Activated gamma-delta T cell treated with anti-CD3 and anti-CD28 coated beads, Interleukin-2, amount 50 U/mL, for 16 hours (primary cell): ENCODE measurements at regions not wholly inside any gene's neighbourhood (a gene's known extent, or its start where the extent isn't known, plus 50 kb on each side); places are given as distances from the start of the nearest gene placed in this dataset.

ENCODE experiments used
- DNase-seq: peaks from one replicate; pipeline ENCODE4 v3.0.0-alpha.2; 2020; ENCODE audit warnings: low read depth

- no peak for DNase-seq
These were observed 110.7 kb upstream of the UQCRFS1 start for GRCh38 chr19:29323440-29324290.

- no peak for DNase-seq
These were observed 111.3 kb upstream of the UQCRFS1 start for GRCh38 chr19:29324291-29324680.

DNA sequence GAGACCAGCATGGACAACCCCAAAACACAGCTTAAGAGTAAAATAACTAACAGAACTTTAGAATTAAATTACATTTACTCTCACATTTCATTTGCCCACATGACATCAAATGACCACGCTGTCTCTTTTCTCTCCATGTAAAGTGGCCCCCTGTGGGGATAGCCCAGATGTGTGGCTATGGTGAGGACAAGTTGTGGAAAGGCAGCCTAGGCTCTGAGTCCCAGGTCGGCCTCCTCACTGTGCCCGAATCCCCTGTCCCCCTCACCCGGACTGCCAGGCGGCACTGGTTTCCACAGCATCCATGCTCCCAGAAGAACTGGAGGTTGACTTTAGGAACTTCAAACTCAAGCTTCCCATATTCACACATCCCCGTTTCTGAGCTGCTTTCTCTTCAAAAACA, 111.8 kb upstream of the UQCRFS1 start:
- no peak for DNase-seq

DNA sequence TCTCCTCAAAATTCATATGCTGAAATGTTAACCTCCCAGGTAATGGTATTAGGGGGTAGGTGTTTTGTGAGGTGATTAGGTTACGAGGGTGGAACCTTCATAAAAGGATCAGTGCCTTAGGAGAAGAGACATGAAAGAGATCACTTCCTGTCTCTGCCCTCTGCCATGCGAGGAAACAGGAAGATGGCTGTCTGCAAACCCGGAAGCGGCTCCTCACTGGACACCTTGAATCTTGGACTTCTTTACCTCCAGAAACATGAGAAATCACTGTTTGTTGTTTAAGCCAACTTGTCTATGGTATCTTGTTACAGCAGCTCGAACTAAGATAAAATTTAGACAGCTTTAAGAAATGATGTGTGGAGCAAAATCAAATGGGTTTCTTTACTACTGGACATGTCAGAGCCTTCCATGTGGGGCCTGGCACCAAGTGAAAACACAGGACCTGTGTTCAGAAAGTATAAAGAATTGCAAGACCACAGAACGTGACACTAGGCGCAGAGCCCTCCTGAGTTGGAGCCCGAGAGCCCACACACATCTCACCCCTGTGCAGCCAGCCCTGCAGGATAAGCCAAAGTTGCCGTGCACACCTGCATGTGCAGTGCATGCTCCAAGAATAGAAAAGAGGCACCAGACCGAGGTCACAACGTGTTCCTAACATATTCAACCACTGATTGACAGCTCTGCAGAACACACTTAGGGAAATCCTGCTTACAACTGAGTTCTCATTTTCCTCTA, 112.5 kb upstream of the UQCRFS1 start:
- no peak for DNase-seq

- DNase-seq: no peak
These were observed 113.4 kb upstream of the UQCRFS1 start for GRCh38 chr19:29326351-29326750.

GRCh38 chr19:29326849-29327840, 114.2 kb upstream of the UQCRFS1 start:
- no peak for DNase-seq

DNA sequence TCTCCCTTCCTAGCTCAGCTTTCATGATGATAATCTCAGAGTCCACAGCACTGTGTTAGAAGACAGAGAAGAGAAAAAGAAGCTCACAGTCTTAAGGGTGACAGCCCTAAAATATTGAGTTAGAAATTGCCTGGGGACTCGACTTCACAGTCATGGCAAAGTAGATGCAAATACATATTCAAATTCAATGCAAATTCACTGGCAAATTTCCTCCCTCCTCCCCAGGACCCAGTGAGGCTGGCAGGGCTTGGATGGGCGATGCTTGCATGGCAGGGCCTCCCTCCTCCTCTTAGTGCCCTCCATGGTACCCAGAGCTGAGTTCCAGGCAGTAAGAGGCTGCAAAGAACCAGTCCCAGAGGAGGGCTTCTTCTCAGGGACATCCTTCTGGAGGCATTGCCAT, 115.6 kb upstream of the UQCRFS1 start:
- no peak for DNase-seq

DNA sequence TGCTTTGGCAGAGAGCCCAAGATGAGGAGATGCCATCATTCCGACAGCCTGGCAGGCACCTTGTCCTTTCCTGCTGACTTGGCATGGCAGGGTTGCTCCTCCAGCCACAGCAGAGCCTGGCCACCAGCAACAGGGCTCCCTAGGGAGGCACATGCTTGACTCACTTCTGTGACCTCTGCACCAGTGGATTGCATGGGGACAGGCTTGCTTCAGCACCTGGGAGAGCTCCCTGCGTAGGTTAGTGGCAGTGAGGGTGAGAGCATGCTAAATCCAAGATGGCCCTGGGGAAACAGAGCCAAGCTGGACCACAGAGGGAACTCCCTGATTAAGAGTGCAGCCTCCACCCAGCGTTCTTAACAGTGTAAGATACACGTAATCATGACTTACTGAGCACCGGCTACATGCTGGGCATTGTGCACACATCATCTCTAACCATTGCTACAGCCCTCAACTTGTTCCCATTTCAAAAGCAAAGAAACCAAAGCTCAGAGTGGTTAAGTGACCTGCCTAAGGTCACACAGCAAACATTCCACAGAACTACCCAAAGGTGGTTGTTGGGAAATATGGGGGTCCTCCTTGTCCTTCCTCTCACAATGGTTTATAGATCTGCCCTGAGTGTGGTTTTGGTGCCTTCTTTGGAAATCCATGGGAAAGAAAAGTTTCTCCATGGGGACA, 116.6 kb upstream of the UQCRFS1 start:
- DNase-seq: no peak

- no peak for DNase-seq
These were observed 123.5 kb upstream of the UQCRFS1 start for GRCh38 chr19:29336425-29336824.

DNA sequence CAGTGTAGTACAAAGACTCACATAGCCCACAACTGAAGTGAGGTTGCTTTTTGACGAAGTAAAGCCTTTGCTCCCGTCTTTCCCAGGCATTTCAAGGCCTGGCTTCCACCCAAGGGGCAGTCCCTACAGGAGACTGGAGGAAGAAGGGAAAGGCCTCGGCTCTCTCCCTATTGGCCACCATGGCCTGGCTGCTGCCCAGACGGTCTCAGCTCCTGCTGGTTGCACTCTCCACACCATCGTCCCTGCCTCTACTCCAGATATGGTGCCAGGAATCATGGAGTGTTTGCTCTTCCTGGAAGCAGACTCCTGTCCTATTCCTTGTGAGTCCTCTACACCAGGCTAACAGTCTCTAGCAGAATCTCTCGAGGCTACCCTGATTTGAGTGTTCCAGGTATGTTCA, 124.1 kb upstream of the UQCRFS1 start:
- DNase-seq: no peak

- no peak for DNase-seq
These were observed 125.5 kb upstream of the UQCRFS1 start for GRCh38 chr19:29338480-29338879.

DNA sequence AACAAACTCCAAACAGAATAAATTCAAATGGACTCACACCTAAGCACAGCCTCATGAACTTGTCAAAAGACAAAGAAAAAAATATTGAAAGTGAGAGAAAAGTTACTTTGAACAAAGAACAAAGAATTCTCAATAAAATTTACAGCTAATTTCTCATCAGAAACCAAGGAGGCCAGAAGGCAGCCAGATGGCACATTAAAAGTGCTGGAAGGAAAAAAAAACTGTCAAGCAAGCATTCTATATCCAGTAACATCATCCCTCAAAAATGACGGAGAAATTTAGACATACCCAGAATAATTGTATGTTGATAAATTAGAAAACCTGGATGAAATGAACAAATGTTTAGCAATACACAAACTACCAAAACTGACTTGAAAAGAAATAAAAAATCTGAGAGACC, 129.8 kb upstream of the UQCRFS1 start:
- DNase-seq: no peak

- no peak for DNase-seq
These were observed 151.3 kb upstream of the UQCRFS1 start for GRCh38 chr19:29364224-29364726.

GRCh38 chr19:29364999-29365398, 152.0 kb upstream of the UQCRFS1 start:
- no peak for DNase-seq

- DNase-seq: no peak
These were observed 153.0 kb upstream of the UQCRFS1 start for GRCh38 chr19:29365836-29366417.

DNA sequence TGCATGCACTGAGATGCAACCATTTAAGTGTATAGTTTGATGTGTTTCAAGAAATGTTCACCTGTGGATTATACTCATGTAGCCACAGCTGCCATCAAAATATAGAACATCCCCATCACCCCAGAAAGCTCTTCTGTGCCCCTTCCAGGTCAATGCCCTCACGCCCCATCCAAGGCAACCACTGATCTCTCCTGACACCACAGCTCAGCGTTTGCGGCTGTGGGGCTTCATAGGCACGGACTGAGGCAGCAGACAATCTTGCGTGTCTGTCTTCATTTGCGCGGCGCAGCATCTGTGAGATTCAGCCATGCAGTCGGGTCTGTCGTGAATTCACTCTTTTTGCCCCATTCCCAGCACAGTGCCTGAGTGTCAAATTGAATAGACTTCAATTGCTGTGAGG, 153.8 kb upstream of the UQCRFS1 start:
- DNase-seq: no peak

DNA sequence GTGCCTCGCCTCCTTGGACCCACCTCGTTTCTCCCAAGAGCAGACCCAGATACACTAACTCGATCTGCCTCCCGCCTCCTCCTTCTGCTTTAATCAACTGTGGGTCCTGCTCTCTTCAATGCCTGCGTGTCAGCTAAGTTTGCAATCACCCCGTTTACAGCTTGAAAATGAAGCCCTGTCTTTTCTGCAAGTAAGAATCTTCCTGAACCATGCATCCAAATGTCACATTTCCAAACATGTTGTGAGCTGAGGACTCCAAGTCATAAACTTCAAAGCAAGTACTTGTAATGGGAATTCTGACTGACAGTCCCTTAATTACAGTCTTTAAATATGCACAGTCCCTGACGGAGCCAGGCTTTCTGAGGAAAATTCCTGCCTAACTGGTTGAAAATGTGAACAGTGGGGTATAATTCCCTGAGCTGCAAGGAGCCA, 154.9 kb upstream of the UQCRFS1 start:
- DNase-seq: no peak

DNA sequence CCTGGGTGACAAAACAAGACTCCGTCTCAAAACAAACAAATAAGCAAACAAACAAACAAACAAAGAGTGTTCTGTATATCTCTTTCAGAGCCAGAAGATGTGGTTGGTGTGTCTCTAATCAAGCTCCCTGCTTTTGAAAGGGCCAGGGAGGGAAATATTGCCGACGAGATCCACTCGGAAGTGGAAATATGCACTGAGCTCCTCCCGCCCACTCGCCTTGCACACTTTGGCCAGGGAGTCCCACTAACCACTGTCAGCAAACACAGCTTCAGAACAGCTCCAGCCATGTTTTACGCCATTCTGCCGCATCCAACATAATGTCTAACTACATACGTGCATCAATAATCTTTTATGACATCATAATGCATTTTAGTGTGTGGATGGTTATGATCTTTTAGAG, 155.5 kb upstream of the VSTM2B start:
- no peak for DNase-seq

GRCh38 chr19:29371251-29372090, 154.3 kb upstream of the VSTM2B start:
- no peak for DNase-seq

GRCh38 chr19:29372091-29372415, 153.7 kb upstream of the VSTM2B start:
- no peak for DNase-seq
